HG03432 (cell line): ENCODE measurements at regions not wholly inside any gene's neighbourhood (a gene's known extent, or its start where the extent isn't known, plus 50 kb on each side); places are given as distances from the start of the nearest gene placed in this dataset.
"Not testable (repeated sequence)": the region's sequence is repeated elsewhere in the genome, so short reads cannot be mapped to it uniquely, and the experiment has no call there.

Experiments used
- ATAC-seq: cut with Tn5 transposase; IDR thresholded peaks from one replicate; pipeline ENCODE4 v1.9.1; 2021; ENCODE audit warnings: mild to moderate bottlenecking, moderate library complexity; ENCODE audit not compliant: unreplicated experiment

DNA sequence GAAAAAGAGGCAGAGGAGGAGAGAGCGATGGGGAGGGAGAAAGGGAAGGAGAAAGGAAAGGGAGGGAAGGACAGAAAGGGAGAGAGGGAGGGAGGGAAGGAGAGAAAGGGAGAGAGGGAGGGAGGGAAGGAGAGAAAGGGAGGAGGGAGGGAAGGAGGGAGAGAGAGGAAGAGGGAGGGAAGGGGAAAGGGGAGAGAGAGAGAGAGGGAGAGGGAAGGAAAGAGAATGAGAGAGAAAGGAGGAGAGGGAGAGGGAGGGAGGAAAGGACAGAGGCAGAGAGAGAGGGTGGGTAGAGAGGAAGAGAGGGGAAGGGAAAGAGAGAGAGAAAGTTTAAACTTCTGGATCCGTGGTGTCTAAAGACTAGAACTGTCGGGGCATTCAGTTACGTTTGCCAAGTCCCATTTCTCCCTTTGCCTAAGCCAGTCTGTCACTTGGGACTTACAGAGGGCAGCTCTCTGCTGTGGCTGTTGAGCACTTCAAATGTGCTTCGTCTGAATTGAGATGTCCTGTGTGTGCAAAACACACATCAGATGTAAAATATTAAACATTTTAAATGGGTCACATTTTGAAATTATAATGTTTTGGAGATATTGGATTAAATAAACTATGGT lies 62.6 kb downstream of the PLXNA1 start:
- no peak for ATAC-seq

DNA sequence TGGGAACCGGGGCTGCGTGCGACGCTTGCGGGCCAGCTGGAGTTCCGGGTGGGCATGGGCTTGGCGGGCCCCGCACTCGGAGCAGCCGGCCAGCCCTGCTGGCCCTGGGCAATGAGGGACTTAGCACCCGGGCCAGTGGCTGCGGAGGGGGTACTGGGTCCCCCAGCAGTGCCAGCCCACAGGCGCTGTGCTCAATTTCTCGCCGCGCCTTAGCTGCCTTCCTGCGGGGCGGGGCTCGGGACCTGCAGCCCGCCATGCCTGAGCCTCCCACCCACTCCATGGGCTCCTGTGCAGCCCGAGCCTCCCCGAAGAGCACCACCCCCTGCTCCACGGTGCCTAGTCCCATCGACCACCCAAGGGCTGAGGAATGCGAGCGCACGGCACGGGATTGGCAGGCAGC lies 63.8 kb downstream of the PLXNA1 start:
- ATAC-seq: not testable (repeated sequence)

DNA sequence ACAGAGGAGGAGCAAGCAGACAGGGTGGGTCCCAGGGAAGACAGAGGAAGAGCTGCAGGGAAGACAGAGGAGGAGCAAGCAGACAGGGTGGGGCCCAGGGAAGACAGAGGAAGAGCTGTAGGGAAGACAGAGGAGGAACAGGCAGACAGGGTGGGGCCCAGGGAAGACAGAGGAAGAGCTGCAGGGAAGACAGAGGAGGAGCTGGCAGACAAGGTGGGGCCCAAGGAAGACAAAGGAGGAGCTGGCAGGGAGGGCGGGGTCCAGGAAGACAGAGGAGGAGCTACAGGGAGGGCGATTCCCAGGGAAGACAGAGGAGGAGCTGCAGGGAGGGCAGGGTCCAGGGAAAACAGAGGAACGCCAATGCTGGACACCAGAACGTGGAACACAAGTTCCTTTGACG lies 66.5 kb downstream of the PLXNA1 start:
- ATAC-seq: no peak

DNA sequence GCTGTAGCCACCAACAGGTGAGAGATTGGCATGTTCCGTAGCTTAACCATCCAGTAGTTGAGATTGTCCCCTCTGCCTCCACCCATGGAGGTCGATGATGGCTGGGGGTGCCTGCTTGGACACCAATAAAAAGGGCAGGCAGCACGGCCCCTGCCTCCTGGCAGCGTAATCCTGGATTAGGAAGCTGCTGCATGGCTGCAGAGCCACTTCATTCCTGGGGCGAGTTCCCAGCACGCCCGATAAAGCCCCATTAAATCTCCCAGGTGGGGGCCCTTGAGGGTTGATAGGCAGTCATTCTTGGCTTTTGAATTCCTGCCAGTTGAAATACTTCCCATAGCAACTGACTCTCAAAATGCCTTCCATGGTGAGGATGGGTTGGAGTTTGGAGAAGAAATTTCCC lies 67.8 kb downstream of the PLXNA1 start:
- no peak for ATAC-seq

DNA sequence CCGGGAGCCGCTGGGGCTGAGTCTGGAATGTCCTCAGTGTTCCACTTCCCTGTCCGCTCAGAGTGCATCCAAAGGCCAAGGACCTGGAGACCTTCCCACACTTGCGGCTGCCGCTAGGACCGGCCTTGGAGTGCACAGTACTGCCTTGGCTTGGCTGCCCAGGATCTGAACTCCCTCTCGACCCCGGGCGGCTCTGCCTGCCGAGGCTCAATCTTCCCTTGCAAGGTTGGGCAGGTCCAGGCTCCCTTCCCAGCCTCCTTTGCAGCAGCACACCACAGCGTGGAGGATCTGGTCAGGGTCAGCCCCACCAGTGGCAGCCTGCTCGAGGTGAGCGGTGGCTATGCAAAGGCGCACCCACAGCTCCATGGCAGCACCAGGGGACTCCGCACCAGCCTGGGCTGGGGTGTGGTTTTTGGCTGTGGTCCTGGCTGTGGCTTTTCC lies 69.2 kb downstream of the PLXNA1 start:
- no peak for ATAC-seq

DNA sequence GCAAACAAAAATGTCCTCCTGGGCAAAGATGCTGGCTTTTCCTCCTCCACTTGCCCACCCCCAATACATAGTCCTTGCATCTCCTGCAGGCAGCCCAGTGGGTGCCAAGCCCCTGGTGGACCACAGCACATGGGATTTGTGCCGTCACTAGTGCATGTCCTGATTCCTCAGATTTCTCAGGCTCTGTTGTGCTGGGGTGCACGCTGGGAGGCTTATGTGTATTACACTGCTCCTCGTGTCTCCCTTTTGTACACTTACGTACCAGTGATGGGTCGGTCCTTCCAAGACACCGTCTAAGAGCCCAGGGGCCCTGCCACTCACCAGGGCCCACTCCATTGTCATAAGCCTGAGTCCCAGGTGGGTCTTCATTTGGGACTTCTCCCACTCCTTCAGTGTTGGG lies 70.1 kb downstream of the PLXNA1 start:
- ATAC-seq: no peak

DNA sequence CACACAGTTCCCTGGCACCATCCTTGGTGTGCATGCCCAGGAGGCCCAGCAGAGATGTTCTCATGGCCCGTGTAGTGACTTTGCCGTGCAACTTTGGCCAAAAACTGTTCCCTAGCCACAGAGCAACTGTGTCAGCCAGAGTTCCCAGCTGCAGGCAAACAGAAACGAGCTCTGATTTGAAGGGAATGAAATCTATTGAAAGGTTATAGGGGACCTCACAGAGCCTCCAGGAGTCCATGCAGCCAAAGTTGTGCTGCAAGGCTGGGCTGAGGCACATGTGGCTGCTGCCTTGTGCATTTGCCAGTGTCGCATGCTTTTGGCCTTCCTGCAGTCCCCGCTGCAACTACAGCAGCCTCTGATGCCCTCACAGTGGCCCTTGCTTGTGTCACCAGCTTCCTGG lies 70.5 kb downstream of the PLXNA1 start:
- no peak for ATAC-seq

DNA sequence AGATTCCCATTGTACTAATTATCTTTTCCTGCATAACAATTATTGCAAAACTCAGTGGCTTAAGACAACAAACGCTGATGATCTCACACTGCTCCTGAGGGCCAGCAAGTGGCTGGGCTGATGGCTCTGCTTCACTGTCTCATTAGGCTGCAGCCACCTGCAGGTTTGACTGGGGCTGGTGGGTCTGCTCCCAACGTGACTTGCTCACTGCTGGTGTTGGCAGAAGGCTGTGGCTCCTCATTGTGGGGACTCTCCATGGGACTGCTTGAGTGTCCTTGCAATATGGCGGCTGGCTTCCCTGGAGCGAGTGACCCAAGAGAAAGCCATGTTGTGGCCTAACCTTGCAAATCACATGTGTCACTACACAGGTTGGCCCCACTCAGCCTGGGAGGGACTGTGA lies 71.1 kb downstream of the PLXNA1 start:
- ATAC-seq: no peak

DNA sequence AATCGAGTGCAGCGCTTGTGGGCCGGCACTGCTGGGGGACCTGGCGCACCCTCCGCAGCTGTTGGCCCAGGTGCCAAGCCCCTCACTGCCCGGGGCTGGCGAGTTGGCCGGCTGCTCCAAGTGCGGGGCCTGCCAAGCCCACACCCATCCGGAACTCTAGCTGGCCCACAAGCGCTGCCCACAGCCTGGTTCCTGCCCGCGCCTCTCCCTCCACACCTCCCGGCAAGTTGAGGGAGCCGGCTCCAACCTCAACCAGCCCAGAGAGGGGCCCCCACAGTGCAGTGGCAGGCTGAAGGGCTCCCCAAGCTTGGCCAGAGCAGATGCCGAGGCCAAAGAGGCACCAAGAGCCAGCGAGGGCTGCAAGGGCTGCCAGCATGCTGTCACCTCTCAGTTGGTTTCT lies 73.4 kb downstream of the PLXNA1 start:
- no peak for ATAC-seq

DNA sequence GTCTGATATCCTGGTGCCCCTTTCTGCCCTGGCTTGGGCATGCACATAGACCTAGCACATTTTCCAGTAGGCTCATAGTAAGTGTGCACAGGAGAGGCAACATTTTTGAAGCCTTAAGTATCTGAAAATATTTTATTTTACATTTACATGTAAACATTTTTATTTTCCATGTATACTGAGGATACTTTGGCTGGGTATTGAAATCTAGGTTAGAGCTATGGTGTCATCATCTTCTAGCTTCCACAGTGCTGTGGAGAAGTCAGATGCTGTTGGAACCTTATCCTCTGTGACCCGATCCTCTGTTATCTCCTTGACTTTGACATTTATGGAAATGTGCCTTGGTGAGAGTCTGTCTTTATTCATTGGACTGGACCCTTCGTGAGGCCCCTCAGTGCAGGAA lies 74.1 kb downstream of the PLXNA1 start:
- ATAC-seq: no peak

DNA sequence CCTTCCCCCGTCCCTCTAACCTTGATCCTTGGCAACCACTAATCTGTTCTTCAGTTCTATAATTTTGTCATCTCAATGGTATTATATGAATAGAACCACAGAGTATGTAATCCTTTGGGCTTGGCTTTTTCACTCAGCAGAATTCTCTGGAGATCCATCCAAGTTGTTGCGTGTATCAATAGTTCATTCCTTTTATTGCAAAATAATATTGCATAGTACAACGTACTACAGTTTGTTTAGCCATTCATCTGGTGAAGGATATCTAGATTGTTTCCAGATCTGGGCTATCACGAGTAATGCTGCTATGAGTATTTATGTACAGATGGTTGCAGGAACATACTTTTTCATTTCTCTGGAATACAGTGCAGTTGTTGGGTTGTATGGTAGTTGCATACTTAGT lies 76.2 kb downstream of the PLXNA1 start:
- no peak for ATAC-seq

DNA sequence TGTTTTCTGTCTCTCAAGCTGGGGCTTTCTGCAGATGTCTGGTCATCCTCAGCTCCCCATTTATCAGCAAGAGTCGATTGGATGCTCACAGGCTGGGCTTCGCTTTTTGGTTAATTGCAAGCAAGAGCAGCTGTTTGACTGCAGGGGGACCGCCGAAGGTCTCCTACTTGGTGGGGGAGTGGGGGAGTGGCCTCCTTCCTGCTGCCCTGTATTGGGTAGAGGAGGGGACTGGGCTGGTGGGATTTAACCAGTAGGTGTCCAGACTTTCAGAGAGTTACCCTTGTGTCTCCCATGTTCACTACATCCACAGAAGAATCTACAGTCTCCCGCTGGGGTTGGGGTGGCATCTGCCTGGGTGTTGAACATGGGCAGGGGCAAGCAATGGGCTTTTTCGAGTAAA lies 78.7 kb downstream of the PLXNA1 start:
- no peak for ATAC-seq

DNA sequence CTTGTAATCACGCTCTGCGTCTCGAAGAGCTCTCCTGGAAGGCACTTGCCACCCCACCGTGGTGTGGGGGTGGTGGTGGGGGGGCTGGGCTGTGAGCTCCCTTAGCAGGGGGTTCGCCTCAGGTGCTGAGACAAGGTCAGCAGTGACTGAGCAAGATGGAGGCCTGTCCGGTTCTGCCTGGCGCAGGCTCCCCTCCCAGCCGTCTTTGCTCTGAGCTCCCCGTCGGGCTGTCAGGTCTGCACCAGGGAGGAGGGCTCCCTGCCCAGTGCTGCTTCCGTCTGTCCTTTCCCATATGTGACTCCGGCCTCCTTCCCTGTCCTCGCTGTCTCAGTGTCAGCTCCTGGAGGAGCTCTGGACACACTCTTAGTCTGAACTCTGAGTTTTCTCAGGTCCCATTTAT lies 80.0 kb downstream of the PLXNA1 start:
- no peak for ATAC-seq

DNA sequence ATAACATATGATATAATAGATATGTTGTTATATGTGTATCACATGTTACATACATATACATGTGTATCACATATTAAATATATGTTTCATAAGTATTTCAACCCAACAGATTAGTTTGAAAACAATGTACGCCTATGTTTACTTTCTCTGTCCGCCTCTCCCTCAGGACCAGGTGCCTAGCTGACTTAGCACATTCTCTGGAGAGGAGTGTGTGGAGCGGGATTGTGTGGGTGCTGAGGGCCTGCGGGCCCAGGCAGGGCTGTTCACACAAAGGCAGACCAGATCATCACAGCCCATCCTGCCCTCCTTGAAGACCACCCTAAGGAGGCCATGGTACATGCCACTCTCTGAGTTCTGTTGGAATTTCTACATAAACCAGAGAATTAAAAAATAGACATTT lies 81.0 kb downstream of the PLXNA1 start:
- ATAC-seq: no peak

DNA sequence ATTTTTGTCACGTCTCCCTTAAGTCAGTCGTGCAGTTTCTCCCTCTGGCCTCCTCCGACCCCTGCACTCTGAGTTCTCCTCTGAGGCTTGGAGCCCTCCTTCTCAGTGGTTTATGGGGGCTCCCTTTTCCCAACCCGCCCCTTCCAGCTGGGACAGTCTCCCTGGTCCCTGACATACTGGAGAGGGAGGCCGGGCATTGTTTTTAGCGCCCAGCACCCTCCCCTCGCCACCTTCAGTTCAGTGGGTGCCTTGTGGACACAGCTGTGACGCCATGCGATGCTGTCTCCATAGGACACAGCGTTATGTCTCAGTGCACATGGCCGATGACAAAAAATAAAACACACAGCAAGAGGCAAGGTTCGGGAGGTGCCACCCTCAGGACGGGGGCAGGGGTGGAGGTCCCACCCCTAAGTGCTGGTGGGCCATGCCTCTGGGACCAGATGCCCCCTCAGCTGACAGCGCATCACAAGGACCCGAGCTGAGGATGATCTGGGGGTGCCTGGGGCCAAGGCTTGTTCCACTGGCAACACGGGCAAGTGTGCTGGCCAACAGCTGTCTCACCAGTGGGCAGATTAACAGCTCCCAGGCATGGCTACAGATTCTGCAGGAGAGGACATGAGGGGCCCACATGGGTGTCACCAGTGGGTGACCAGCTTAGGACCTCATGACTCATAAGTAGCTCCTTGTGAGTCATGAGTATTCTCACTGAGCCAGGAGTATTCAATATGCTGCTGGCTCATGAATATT lies 81.6 kb downstream of the PLXNA1 start:
- no peak for ATAC-seq

DNA sequence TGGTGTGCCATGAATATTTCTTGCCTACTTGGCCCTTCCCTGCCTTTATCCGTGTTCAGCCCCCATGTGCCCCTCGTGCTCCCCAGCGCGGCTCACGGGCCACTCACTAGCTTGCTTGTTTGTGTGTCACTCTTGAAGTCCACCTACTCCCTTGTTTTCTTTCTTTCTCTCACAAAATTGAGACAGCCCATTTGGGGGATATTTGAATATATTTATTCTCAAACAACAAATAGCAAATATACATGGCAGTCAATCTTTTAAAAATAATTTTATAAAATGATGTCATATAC lies 82.2 kb downstream of the PLXNA1 start:
- ATAC-seq: no peak

DNA sequence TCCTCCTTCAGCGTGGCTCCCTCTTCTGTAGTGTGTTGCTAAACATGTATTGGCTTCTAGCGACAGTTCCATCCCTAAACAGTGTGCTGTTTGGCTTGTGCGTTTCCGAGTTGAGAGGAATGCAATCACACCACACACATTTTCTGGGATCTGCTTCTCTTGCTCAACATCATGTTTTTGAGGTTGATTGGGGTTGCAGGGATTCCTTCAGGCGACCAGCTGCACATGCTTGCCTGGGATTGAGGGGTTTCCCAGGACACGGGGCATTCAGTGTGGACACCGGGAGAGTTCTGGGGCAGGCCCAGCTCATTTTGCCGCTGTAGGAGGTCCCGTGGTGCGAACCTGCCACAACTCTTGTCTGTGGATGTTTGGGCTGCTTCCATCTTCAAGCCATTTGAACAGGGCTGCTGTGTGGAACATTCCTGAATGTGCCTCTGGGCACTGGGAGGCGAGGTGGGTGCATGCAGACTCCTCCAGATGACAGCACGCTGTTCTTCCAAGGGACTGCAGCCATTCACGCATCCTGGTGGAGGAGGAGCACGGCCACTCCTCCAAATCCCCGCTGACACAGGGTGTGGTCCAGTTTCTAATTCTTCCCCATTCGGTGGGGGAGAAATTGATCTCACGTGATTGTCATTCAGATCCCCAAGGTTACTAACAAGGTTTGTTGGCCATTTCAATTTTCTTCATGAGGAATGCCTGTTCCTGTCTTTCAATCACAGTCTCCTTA lies 82.8 kb downstream of the PLXNA1 start:
- no peak for ATAC-seq

DNA sequence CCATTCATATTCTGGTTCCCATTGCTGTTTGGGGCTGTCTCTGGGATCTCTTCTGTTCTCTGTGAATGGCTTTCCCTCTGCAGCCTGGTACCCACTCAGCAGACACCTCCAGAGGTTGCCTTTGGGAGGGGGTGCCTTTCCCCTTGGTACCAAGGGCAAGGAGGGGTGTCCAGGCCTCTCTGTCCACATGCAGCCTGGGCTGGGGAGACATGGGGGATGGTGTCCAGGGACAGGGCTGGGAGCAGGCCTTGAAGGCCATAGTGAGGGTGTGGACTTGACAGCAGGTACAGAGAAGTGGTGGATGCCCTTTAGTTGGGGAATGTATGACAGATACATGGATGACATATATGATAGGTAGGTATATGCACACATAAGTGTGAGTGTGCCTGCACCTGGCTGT lies 83.7 kb downstream of the PLXNA1 start:
- ATAC-seq: no peak

DNA sequence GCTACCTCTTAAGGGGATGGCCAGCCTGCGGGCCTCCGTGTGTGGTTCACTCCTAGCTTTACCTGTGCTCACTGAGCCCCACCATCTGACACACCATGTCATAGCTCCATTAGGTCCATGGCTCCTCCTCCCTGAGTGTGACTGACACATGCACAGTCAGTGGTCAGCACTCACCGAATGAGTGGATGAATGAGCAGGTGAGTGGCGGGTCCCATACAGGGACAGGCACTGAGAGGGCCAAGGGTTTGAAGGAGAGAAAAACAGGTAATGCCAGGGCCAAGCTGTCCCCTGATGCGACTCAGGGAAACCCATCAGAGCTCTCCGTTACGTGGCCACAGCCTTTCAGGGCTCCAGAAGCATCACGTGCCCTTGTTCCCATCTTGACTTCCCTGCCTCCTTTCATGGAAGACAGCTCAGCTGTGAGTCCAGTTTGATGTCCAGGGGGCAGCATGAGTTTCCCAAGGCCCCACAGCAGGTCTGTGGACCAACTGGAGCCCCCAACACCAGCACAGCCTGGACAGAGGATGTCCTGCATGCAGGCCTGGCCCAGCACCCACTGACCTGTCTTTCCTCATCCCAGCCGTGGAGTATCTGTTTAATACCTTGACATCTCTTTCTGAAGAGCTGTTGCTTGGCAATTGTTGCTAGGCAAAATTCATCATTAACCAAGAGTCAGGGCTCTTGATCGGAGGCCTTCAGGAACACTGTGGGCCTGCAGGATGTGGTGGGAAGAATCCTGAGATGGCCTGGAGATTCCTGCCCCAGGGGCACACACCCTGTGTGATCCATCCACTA lies 84.4 kb downstream of the PLXNA1 start:
- no peak for ATAC-seq

DNA sequence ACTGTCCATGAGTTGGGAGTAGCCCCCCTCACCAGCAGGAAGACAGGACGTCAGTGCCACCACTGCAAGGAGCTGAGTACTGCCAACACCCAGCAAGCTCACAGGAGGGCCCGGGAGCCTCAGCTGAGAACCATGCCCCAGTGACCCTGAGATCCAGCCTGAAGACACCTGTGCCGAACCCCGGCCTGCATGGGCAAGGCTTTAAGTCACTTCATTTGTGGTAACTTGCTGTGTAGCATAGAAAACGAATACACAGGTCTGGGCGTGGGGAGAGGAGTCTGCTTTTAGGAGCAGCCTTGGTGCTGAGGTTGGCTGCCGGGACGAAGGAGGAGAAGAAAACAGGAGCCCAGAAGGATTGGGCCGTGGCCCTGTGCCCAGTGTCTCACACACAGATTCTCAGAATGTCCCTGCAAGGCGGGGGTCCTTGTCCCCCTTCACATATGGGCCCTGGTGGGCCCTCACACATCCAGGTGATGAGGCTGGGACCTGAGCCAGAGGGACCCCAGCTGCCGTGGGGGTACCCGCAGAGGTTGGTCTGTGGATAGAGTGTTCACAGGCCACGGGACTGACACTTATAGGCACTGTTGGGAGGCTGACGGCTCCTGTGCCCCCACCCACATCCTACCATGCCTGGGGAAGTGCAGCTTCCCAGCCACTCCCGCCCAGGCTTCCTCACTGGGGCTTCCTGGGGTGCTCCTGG lies 85.3 kb downstream of the PLXNA1 start:
- no peak for ATAC-seq

DNA sequence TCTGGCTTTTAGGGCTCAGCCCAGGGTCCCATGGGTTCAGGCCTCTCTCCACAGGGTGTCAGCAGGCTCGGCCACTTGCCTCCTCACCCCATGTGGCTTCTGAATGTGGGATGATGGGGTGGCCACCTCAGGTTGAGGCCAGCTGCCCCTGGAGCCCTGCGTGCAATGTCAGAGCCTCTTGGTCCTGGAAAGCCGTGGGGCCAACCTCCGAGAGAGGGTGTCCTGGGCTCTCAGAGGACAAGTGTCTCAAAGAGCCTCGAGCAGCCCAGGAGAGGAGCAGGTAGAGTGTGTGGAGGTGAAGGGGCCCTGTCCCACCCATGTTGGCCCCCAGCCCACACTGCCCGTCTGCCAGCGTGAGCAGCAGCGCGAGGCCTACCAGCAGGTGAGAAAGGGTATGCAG lies 86.0 kb downstream of the PLXNA1 start:
- no peak for ATAC-seq
